B cell (primary cell): ENCODE measurements at regions not wholly inside any gene's neighbourhood (a gene's known extent, or its start where the extent isn't known, plus 50 kb on each side); places are given as distances from the start of the nearest gene placed in this dataset.

Experiments used
- ATAC-seq: fragments of 200-7000 bp; cut with Tn5 transposase; one replicate; pipeline ENCODE4 v1.10.0; 2021; ENCODE audit warnings: low read depth, mild to moderate bottlenecking, moderate number of reproducible peaks, moderate library complexity
- CTCF ChIA-PET: fragments of 350-600 bp; sonication (Branson Sonifier 250); formaldehyde crosslinking; loops from one replicate; lab custom pipeline; 2021; ENCODE audit warnings: antibody characterized with exemption, inconsistent platforms; lab: Charles Lee
- POLR2A ChIA-PET: fragments of 350-600 bp; sonication (Branson Sonifier 250); formaldehyde crosslinking; loops from one replicate; lab custom pipeline; 2021; ENCODE audit warnings: antibody characterized with exemption; lab: Charles Lee
- DNase-seq: peaks from one replicate; pipeline ENCODE4 v3.0.0; 2013
- H2AFZ ChIP-seq: 2 replicates; pipeline ENCODE4 v1.6.1; 2012; ENCODE audit warnings: mild to moderate bottlenecking, low read depth, low read length; ENCODE audit not compliant: insufficient read depth, poor library complexity, severe bottlenecking
- H3K27ac ChIP-seq, 2 donors: 1 replicate in 1 of 2; 2 replicates in 1 of 2; pipeline ENCODE4 v1.5.1; 2012 to 2013; ENCODE audit warnings: low read length in 2 of 2, mild to moderate bottlenecking in 2 of 2, moderate library complexity in 1 of 2
- H3K27me3 ChIP-seq, 4 experiments: fragments of 200-600 bp in 1 of 4; sonication (generic) in 1 of 4; replicated peaks in 1 of 4; 1 replicate in 2 of 4; 2 replicates in 2 of 4; pipeline versions ENCODE4 v1.6.1 to v1.7.0; 2013 to 2016; ENCODE audit warnings: low read length in 3 of 4, mild to moderate bottlenecking in 2 of 4, mixed read lengths in 1 of 4, moderate library complexity in 1 of 4; ENCODE audit not compliant: insufficient read depth in 4 of 4, control insufficient read depth in 3 of 4; ENCODE audit errors: control extremely low read depth in 1 of 4
- H3K36me3 ChIP-seq, 2 experiments: replicated peaks in 1 of 2; 1 replicate in 1 of 2; 2 replicates in 1 of 2; pipeline versions ENCODE4 v1.6.1 to v1.7.1; 2013; ENCODE audit warnings: low read length in 1 of 2; ENCODE audit not compliant: insufficient read depth in 2 of 2, control insufficient read depth in 1 of 2; ENCODE audit errors: control extremely low read depth in 1 of 2, extremely low read depth in 1 of 2
- H3K4me1 ChIP-seq, 2 donors: fragments of 200-600 bp in 1 of 2; sonication (generic) in 1 of 2; 1 replicate in 1 of 2; 2 replicates in 1 of 2; pipeline versions ENCODE4 v1.5.1 to v1.6.1; 2013 to 2017; ENCODE audit warnings: low read length in 2 of 2; ENCODE audit not compliant: control insufficient read depth in 2 of 2, insufficient read depth in 2 of 2
- H3K4me2 ChIP-seq: replicated peaks from 2 replicates; pipeline ENCODE3; 2012; ENCODE audit warnings: mild to moderate bottlenecking, low read depth, low read length; ENCODE audit not compliant: poor library complexity, severe bottlenecking
- H3K4me3 ChIP-seq, 5 experiments: fragments of 200-600 bp in 1 of 5; sonication (generic) in 1 of 5; 1 replicate in 3 of 5; 2 replicates in 2 of 5; pipeline versions ENCODE4 v1.5.1 to v1.7.0; 2011 to 2016; ENCODE audit warnings: low read length in 4 of 5, mild to moderate bottlenecking in 4 of 5, low read depth in 2 of 5, control low read depth in 1 of 5, moderate library complexity in 1 of 5; ENCODE audit not compliant: insufficient read depth in 1 of 5; ENCODE audit errors: control extremely low read depth in 1 of 5, extremely low read depth in 1 of 5
- H3K79me2 ChIP-seq: fragments of 200-600 bp; sonication (generic); one replicate; pipeline ENCODE4 v1.6.0; 2016; ENCODE audit warnings: low read length; ENCODE audit not compliant: control insufficient read depth, insufficient read depth
- H3K9ac ChIP-seq: fragments of 200-600 bp; sonication (generic); 2 replicates; pipeline ENCODE4 v1.6.1; 2017; ENCODE audit warnings: mild to moderate bottlenecking, low read length, moderate library complexity
- H3K9me3 ChIP-seq, 3 donors: one replicate each; pipeline versions ENCODE4 v1.6.1 to v1.7.1; 2013; ENCODE audit warnings: low read length in 2 of 3; ENCODE audit not compliant: control insufficient read depth in 2 of 3, insufficient read depth in 1 of 3; ENCODE audit errors: control extremely low read depth in 1 of 3
- H4K20me1 ChIP-seq: 2 replicates; pipeline ENCODE4 v1.6.0; 2012; ENCODE audit warnings: mild to moderate bottlenecking, low read length; ENCODE audit not compliant: insufficient read depth, control insufficient read depth, poor library complexity, severe bottlenecking
- H3K27ac Mint-ChIP-seq: one replicate; pipeline ENCODE4 v1.8.0; 2021; ENCODE audit warnings: mixed read lengths
- H3K27me3 Mint-ChIP-seq: one replicate; pipeline ENCODE4 v1.8.0; 2021; ENCODE audit warnings: mixed read lengths
- H3K4me1 Mint-ChIP-seq: one replicate; pipeline ENCODE4 v1.8.0; 2021; ENCODE audit warnings: mixed read lengths
- H3K4me3 Mint-ChIP-seq: one replicate; pipeline ENCODE4 v1.8.0; 2021; ENCODE audit warnings: mixed read lengths
- H3K9me3 Mint-ChIP-seq: one replicate; pipeline ENCODE4 v1.8.0; 2022; ENCODE audit warnings: mixed read lengths; ENCODE audit not compliant: insufficient read depth
- CTCF ChIP-seq: fragments of 200-600 bp; IDR thresholded peaks from one replicate; pipeline ENCODE4 v1.8.0; 2022; ENCODE audit warnings: antibody characterized with exemption, mild to moderate bottlenecking
- EZH2 ChIP-seq: IDR thresholded peaks from 2 replicates; pipeline ENCODE4 v1.6.1; 2012; ENCODE audit warnings: borderline replicate concordance, low read depth, mild to moderate bottlenecking, moderate library complexity, low read length; ENCODE audit not compliant: insufficient read depth, poor library complexity, severe bottlenecking
- WGBS: methylation state at CpG from one replicate; pipeline ENCODE4 v1.1.5; 2013; ENCODE audit warnings: missing lambda C conversion rate; ENCODE audit not compliant: insufficient coverage; 5-methylcytosine and 5-hydroxymethylcytosine counted together
- intact Hi-C: fragments of 100-400 bp; cut with micrococcal nuclease; formaldehyde crosslinking; loops from one replicate; pipeline ENCODE4 v1.10.0; 2022

GRCh38 chr4:116005037-116005805 is 891.8 kb upstream of the NDST4 start:
- H3K27me3 ChIP-seq: no peaks in the 10 kb centered on the region
- no peak for ATAC-seq
- WGBS: 89% methylated on average over 1 of the region's 3 CpGs
- H3K4me2 ChIP-seq: no peak overlapping the region
- H3K4me1 ChIP-seq: no peaks in the 10 kb centered on the region
- no peaks in the 10 kb centered on the region for H3K9me3 Mint-ChIP-seq
- no peak overlapping the region for H3K9ac ChIP-seq
- H3K27me3 Mint-ChIP-seq: no peaks in the 10 kb centered on the region
- no peak for DNase-seq
- no peak overlapping the region for H3K4me3 Mint-ChIP-seq
- POLR2A ChIA-PET: no interaction called here
- no peaks in the 10 kb centered on the region for H3K9me3 ChIP-seq
- TF ChIP-seq CTCF (no peak), EZH2 (no peak)
- H3K27ac ChIP-seq: no peak overlapping the region
- intact Hi-C loops: no loop called here
- no peak overlapping the region for H3K4me3 ChIP-seq
- CTCF ChIA-PET: no interaction called here
- H3K27ac Mint-ChIP-seq: no peak overlapping the region
- H2AFZ ChIP-seq: no peak overlapping the region
- H3K79me2 ChIP-seq: no peaks in the 10 kb centered on the region
- H3K4me1 Mint-ChIP-seq: no peaks in the 10 kb centered on the region
- no peaks in the 10 kb centered on the region for H4K20me1 ChIP-seq
- no peaks in the 10 kb centered on the region for H3K36me3 ChIP-seq

- H3K4me3 Mint-ChIP-seq: no peak overlapping the region
- no peaks in the 10 kb centered on the region for H3K27me3 ChIP-seq
- H4K20me1 ChIP-seq: no peaks in the 10 kb centered on the region
- no peak overlapping the region for H3K27ac Mint-ChIP-seq
- no peak for DNase-seq
- no peak overlapping the region for H2AFZ ChIP-seq
- no peaks in the 10 kb centered on the region for H3K27me3 Mint-ChIP-seq
- H3K79me2 ChIP-seq: no peaks in the 10 kb centered on the region
- H3K9me3 Mint-ChIP-seq: no peaks in the 10 kb centered on the region
- H3K27ac ChIP-seq: no peak overlapping the region
- POLR2A ChIA-PET: no interaction called here
- H3K4me3 ChIP-seq: no peak overlapping the region
- no peak for ATAC-seq
- CTCF ChIA-PET: no interaction called here
- H3K4me2 ChIP-seq: no peak overlapping the region
- H3K4me1 ChIP-seq: no peaks in the 10 kb centered on the region
- no CpG with 5 or more reads among the region's 4 CpGs for WGBS
- no peaks in the 10 kb centered on the region for H3K4me1 Mint-ChIP-seq
- intact Hi-C loops: no loop called here
- no peak overlapping the region for H3K9ac ChIP-seq
- no peaks in the 10 kb centered on the region for H3K9me3 ChIP-seq
- H3K36me3 ChIP-seq: no peaks in the 10 kb centered on the region
- TF ChIP-seq EZH2 (no peak), CTCF (no peak)
Measured at GRCh38 chr4:116001291-116001690, 887.9 kb upstream of the NDST4 start.
